ENCODE measurements at regions not wholly inside any gene's neighbourhood (a gene's known extent, or its start where the extent isn't known, plus 50 kb on each side); places are given as distances from the start of the nearest gene placed in this dataset.

DNA sequence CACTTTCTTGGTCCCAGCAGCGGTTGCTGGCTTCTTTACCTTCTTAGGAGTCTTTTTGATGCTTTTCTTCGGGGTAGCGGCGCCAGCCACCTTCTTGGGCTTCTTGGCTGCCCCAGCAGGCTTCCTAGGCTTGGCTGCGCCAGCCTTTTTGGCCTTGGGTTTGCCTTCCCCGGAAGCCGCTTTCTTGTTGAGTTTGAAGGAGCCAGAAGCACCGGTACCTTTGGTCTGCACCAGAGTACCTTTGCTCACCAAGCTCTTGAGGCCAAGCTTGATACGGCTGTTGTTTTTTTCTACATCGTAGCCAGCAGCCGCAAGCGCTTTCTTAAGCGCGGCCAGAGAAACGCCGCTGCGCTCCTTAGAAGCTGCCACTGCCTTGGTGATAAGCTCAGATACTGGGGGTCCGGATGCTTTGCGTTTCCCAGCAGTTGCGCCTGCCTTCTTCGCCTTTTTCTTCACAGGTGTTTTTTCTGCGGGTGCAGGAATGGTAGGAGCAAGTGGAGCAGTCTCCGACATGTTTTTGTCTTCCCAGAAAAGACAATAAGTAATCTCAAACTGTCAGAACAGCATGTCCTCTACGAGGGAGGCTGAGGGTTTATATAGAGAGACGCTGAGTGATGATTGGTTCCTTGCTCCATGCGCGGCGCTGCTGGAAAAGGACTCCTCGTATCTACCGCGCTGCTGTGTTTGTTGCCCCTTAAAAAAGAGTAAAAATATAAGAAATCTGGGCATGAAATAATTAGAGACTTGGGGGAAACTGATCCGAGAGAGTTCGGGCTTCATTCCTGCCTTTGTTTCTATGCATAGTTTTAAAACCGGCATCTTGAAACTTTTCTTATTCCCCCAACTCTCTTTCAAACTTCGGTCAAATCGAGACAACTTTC is 130.3 kb upstream of the BTN3A2 start:
- TF ChIP-seq EZH2phosphoT487 (IDR thresholded peaks at IDR 0.05; ENCODE audit: borderline replicate concordance, low read length): no peak
- TF ChIP-seq, protein P1, sequence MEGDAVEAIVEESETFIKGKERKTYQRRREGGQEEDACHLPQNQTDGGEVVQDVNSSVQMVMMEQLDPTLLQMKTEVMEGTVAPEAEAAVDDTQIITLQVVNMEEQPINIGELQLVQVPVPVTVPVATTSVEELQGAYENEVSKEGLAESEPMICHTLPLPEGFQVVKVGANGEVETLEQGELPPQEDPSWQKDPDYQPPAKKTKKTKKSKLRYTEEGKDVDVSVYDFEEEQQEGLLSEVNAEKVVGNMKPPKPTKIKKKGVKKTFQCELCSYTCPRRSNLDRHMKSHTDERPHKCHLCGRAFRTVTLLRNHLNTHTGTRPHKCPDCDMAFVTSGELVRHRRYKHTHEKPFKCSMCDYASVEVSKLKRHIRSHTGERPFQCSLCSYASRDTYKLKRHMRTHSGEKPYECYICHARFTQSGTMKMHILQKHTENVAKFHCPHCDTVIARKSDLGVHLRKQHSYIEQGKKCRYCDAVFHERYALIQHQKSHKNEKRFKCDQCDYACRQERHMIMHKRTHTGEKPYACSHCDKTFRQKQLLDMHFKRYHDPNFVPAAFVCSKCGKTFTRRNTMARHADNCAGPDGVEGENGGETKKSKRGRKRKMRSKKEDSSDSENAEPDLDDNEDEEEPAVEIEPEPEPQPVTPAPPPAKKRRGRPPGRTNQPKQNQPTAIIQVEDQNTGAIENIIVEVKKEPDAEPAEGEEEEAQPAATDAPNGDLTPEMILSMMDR (IDR thresholded peaks at IDR 0.05; ENCODE audit: low read depth, low read length, poor library complexity, severe bottlenecking): no peak
